Loucy (cell line): ENCODE measurements at regions not wholly inside any gene's neighbourhood (a gene's known extent, or its start where the extent isn't known, plus 50 kb on each side); places are given as distances from the start of the nearest gene placed in this dataset.

ENCODE experiments used
- H2AFZ ChIP-seq: fragments of 200-600 bp; sonication (generic); 2 replicates; pipeline ENCODE4 v1.6.0; 2016; ENCODE audit warnings: antibody characterized with exemption, mild to moderate bottlenecking, low read length, moderate library complexity
- H3F3A ChIP-seq: fragments of 200-600 bp; 2 replicates; pipeline ENCODE4 v1.6.0; 2016; ENCODE audit warnings: antibody characterized with exemption, low read depth, mild to moderate bottlenecking
- H3K27me3 ChIP-seq: fragments of 200-600 bp; sonication (generic); 2 replicates; pipeline ENCODE4 v1.6.1; 2014; ENCODE audit warnings: low read length, mild to moderate bottlenecking; ENCODE audit not compliant: insufficient read depth, poor library complexity, severe bottlenecking
- H3K36me3 ChIP-seq: fragments of 200-600 bp; sonication (generic); 2 replicates; pipeline ENCODE4 v1.6.1; 2016; ENCODE audit warnings: low read length; ENCODE audit not compliant: insufficient read depth
- H3K4me1 ChIP-seq: fragments of 200-600 bp; sonication (generic); 2 replicates; pipeline ENCODE4 v1.5.1; 2014; ENCODE audit warnings: low read length, mild to moderate bottlenecking; ENCODE audit not compliant: insufficient read depth, poor library complexity, severe bottlenecking
- H3K4me2 ChIP-seq: fragments of 200-600 bp; sonication (generic); 2 replicates; pipeline ENCODE4 v1.6.0; 2014; ENCODE audit warnings: antibody characterized with exemption, low read length, low read depth, mild to moderate bottlenecking; ENCODE audit not compliant: poor library complexity, severe bottlenecking
- H3K4me3 ChIP-seq: fragments of 200-600 bp; sonication (generic); 2 replicates; pipeline ENCODE4 v1.5.1; 2014; ENCODE audit warnings: low read length, mild to moderate bottlenecking, mixed read lengths; ENCODE audit not compliant: poor library complexity, severe bottlenecking
- H3K79me2 ChIP-seq: fragments of 200-600 bp; sonication (generic); 2 replicates; pipeline ENCODE4 v1.6.1; 2014; ENCODE audit warnings: low read length; ENCODE audit not compliant: insufficient read depth
- H3K9ac ChIP-seq: fragments of 200-600 bp; sonication (generic); 2 replicates; pipeline ENCODE4 v1.6.0; 2014; ENCODE audit warnings: mild to moderate bottlenecking, low read depth, low read length, moderate library complexity; ENCODE audit not compliant: poor library complexity, severe bottlenecking
- H3K9me2 ChIP-seq: fragments of 200-600 bp; sonication (generic); replicated peaks from 2 replicates; pipeline ENCODE4 v1.6.1; 2016; ENCODE audit warnings: low read depth, low read length, mixed read lengths
- H3K9me3 ChIP-seq: fragments of 200-600 bp; sonication (generic); 2 replicates; pipeline ENCODE4 v1.6.1; 2014; ENCODE audit warnings: mild to moderate bottlenecking, antibody characterized with exemption, low read length, low read depth; ENCODE audit not compliant: insufficient read depth
- H4K20me1 ChIP-seq: fragments of 200-600 bp; sonication (generic); 2 replicates; pipeline ENCODE4 v1.6.0; 2014; ENCODE audit warnings: antibody characterized with exemption, low read length, mild to moderate bottlenecking; ENCODE audit not compliant: insufficient read depth, poor library complexity, severe bottlenecking
- EZH2phosphoT487 ChIP-seq: fragments of 200-600 bp; IDR thresholded peaks from 2 replicates; pipeline ENCODE4 v1.6.1; 2018; ENCODE audit warnings: antibody characterized with exemption, mild to moderate bottlenecking, moderate library complexity, borderline replicate concordance
- TF ChIP-seq, protein P1 (sequence below): fragments of 200-600 bp; sonication (generic); conservative IDR thresholded peaks from 2 replicates; pipeline ENCODE4 v1.5.1; 2014; ENCODE audit warnings: mild to moderate bottlenecking, antibody characterized with exemption, low read length

GRCh38 chr5:126355940-126356339, 67.3 kb upstream of the GRAMD2B start:
- Histone ChIP-seq H3K9me2 (no peaks in the 10 kb centered on the region), H3K4me3 (no peak overlapping the region), H3K9me3 (no peaks in the 10 kb centered on the region), H3K4me1 (peaks cover 5% of the 10 kb centered on the region), H2AFZ (no peak overlapping the region), H4K20me1 (no peaks in the 10 kb centered on the region), H3K4me2 (no peak overlapping the region), H3K9ac (no peak overlapping the region), H3K36me3 (no peaks in the 10 kb centered on the region), H3F3A (no peaks in the 10 kb centered on the region), H3K79me2 (no peaks in the 10 kb centered on the region), H3K27me3 (no peaks in the 10 kb centered on the region)
- no peak for TF ChIP-seq EZH2phosphoT487
- TF ChIP-seq, protein P1, sequence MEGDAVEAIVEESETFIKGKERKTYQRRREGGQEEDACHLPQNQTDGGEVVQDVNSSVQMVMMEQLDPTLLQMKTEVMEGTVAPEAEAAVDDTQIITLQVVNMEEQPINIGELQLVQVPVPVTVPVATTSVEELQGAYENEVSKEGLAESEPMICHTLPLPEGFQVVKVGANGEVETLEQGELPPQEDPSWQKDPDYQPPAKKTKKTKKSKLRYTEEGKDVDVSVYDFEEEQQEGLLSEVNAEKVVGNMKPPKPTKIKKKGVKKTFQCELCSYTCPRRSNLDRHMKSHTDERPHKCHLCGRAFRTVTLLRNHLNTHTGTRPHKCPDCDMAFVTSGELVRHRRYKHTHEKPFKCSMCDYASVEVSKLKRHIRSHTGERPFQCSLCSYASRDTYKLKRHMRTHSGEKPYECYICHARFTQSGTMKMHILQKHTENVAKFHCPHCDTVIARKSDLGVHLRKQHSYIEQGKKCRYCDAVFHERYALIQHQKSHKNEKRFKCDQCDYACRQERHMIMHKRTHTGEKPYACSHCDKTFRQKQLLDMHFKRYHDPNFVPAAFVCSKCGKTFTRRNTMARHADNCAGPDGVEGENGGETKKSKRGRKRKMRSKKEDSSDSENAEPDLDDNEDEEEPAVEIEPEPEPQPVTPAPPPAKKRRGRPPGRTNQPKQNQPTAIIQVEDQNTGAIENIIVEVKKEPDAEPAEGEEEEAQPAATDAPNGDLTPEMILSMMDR = no peak

GRCh38 chr5:126357585-126358342, 65.4 kb upstream of the GRAMD2B start:
- no peaks in the 10 kb centered on the region for H3F3A ChIP-seq
- no peaks in the 10 kb centered on the region for H3K9me3 ChIP-seq
- H2AFZ ChIP-seq = no peak overlapping the region
- H3K4me2 ChIP-seq = no peak overlapping the region
- peaks cover 5% of the 10 kb centered on the region for H3K4me1 ChIP-seq
- TF ChIP-seq EZH2phosphoT487 = no peak
- TF ChIP-seq, protein P1 = no peak
- H3K79me2 ChIP-seq = no peaks in the 10 kb centered on the region
- H4K20me1 ChIP-seq = no peaks in the 10 kb centered on the region
- no peaks in the 10 kb centered on the region for H3K27me3 ChIP-seq
- H3K9me2 ChIP-seq = no peaks in the 10 kb centered on the region
- H3K36me3 ChIP-seq = no peaks in the 10 kb centered on the region
- H3K9ac ChIP-seq = no peak overlapping the region
- H3K4me3 ChIP-seq = no peak overlapping the region

GRCh38 chr5:126358525-126358924, 64.7 kb upstream of the GRAMD2B start:
- Histone ChIP-seq H4K20me1 (no peaks in the 10 kb centered on the region), H3K4me2 (no peak overlapping the region), H3K9ac (no peak overlapping the region), H3K36me3 (no peaks in the 10 kb centered on the region), H3K4me3 (no peak overlapping the region), H2AFZ (no peak overlapping the region), H3K79me2 (no peaks in the 10 kb centered on the region), H3K27me3 (no peaks in the 10 kb centered on the region), H3F3A (no peaks in the 10 kb centered on the region), H3K9me3 (no peaks in the 10 kb centered on the region), H3K9me2 (no peaks in the 10 kb centered on the region), H3K4me1 (peaks cover 5% of the 10 kb centered on the region)
- TF ChIP-seq, protein P1 = no peak
- TF ChIP-seq EZH2phosphoT487 = no peak
